CD4-positive, alpha-beta T cell treated with Interleukin-1 beta for 1 hour (primary cell): ENCODE measurements at regions not wholly inside any gene's neighbourhood (a gene's known extent, or its start where the extent isn't known, plus 50 kb on each side); places are given as distances from the start of the nearest gene placed in this dataset.

ENCODE experiments used
- DNase-seq, 2 donors: peaks; one replicate each; pipeline ENCODE4 v3.0.0-alpha.2; 2020 to 2022

GRCh38 chr10:121041499-121041898 is 190.3 kb downstream of the WDR11 start:
- no peak for DNase-seq

DNA sequence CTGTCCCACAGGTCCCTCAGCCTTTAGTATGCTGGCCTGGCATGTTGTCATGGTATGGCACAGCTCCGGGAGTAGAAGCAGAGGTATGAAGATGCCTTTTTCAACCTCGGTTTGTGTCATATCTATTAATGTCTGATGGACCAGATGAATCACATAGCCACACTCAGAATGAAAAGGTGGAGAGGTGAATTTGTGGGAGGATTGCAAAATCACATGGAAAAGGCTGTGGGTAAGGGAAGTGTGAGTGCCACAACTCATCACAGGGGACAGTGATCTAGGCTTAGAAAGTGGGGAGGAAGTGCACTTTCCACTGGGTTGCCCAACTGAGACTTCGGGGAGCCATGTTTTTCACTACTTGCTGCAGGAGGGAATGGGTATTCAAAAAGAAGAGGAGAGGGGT is 190.7 kb downstream of the WDR11 start:
- no peak for DNase-seq

DNA sequence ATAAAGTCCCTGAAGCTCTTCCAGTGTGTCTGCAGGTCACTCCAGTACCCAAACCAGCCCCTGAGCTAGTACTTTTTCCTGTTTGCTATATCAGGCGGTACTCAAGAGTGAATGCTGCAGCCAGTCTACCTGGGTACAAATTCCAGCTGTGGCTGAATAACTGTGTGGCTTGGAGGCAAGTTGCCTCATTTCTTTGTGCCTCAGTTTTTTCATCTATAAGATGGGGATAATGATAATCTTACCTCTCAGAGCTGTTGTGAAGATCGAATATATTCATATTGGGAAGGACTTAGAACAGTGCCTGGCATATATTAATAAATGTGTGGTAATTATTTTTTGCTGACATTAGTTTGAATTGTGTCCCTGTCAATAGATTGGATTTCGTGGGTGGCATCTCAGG is 191.2 kb downstream of the WDR11 start:
- no peak for DNase-seq

DNA sequence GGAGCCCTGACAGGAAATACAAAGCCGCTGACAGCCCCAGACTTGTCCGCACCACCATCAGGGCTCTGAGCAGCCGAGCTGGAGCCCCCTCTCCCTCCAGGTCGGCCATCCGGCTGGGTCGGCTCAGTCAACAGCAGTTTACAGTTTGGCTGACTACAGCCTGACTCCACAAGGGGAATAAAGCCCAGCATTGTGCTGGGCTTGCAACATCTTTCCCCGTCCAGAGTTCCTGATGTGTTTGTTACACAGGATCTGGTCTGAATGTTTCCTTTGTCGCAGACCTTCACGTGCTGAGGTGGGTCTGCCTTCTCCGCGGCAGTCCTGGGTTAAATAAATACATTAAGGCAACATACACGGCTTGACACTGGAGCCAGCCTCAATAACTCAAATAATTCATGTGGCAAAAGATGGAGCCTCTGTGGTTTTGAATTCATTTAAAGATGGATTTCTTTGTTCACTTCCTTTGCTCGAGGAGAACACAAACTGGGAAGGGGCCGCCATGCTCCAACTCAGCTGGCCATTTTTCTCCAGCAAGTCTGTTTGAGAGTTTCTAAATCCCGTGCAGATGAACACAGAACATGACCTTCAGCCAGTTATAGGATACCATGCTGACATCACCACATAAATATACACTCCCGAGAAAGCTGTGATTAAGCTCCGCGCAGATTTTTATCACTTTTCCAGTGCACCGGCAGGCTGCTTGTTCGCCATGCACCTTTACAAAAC is 192.1 kb downstream of the WDR11 start:
- no peak for DNase-seq

DNA sequence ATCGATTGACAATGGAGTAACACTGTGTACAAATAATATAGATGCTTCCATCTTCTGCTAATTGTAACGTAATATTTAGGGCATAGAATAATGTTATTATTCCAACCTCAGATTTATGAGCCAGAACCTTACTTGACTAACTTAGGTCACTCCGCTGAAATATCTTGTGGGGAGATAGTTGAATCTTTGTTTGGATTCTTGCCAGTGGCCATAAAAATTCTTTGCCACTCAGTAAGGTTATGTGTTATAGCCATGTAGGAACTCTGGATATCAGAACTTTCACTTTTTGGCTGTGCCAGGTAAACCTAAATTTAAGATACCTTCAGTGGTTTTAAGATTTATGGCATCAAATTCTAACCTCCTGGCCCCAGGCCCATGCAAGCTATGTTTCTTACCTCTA is 197.6 kb downstream of the WDR11 start:
- no peak for DNase-seq

DNA sequence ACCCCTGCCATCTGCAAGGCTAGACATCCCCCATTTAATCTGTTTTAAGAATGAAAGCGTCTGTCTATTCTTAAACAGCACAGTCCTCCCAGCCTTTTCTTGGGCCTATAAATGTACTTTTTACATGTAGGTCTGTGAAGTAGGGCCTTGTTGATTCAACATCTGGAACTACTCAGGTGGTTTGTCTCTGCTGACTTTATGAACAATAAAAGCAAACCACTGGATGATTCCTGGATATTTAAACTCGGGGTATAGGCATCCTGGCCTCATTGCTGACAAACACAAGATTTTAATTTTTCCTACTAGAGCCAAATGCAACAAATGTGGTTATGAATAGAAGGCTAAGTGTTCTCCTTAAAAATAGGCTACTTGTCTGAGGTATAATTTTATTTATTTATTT is 198.3 kb downstream of the WDR11 start:
- no peak for DNase-seq

GRCh38 chr10:121049923-121050322 is 198.8 kb downstream of the WDR11 start:
- no peak for DNase-seq

DNA sequence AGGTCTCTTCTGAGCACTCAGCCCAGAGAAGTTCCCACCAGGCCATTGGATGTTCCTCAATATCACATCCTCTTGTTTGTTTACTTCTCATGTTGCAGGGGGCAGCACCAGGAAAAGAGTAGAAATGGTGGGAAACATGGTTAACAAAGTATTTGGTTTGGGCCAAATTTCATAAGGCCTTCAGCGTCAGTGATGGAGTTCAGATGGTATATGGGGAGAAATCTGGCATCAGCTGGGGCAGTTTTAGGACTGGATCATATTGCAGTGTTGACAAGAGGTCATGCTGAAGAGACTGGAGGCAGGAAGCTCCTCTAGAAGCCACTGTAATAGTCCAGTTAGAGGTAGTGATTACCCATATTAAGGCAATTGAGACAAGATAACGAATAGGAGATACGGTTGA is 200.0 kb downstream of the WDR11 start:
- DNase-seq: no peak

DNA sequence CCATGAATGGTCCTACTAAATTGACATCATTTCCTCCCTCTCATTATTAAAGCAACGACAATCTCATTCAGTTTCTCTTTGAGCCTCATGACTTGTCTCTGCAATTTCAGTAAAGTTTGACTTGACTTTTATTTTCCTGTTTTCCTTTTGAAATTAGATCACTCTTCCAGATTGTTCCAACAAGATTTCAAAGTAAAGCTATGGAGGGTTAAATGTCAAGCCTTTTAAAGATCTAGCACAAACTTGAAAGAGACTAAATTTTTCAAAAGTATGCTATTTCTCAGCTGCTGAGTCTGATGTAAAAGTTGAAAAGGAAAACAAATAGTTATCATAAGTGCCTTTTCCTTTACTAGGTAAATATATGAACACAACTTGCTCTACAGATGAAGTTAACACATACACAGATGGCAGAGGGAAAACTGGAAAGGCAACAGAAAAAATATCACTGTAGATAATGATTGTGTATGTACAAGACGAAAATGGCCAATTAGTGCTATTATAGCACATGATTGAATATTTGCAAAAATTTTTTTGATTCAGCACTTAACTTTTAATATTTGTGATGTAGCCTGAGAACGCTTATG is 200.6 kb downstream of the WDR11 start:
- DNase-seq: no peak

DNA sequence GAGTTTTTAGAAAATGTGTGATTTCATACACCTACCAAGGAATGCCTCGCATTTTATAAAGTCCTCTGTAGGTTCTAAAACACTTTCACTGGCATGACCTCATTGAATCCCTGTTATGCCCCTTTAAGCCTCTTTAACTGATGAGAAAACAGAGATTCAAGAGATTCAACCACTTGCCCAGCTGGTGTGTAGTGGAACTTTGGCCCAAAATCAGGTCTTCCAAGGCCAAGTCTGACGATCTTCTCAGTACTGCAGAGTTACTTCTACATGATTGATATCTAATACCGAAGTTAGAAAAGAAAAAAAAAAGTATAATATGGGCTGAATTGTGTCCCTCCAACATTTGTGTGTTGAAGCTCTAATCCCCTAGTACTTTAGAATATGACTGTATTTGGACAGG is 202.0 kb downstream of the WDR11 start:
- no peak for DNase-seq

GRCh38 chr10:121054874-121055273 is 203.7 kb downstream of the WDR11 start:
- DNase-seq: no peak

DNA sequence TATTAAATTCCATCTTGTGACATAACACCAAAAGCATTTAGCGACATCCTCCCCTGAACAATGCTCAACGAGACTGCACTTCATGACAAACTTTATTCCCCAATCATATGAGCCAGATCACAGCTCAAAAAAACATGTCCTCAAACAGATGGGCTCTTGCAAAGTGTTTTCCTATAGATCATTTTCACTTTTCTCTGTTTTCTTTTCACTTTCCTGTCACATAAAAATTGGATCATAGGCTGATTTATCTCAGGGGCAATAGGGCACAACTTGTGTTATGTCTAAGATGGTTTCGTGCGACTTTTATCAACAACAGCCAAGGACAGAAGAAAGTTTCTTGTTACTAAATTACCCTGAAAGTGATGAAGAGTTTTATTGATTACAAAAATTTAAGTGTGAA is 206.1 kb downstream of the WDR11 start:
- DNase-seq: no peak

DNA sequence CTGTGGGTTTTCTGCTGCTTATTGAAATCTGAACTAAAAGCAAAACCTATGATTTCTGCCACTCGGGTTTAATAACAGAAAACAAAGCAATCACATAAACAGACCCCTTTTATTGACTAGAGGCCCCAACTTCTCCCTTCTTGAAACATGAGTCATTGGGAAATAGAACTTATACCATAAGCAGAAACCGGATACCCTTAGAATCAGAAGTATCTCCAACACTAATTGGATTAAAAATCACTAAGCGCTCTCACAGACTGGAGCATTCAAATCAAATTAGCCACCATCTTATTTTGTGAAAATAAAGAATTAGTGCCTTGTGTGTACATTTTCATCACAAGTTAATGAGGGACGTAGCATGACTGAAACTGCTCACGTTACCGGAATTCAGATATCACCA is 206.9 kb downstream of the WDR11 start:
- no peak for DNase-seq

DNA sequence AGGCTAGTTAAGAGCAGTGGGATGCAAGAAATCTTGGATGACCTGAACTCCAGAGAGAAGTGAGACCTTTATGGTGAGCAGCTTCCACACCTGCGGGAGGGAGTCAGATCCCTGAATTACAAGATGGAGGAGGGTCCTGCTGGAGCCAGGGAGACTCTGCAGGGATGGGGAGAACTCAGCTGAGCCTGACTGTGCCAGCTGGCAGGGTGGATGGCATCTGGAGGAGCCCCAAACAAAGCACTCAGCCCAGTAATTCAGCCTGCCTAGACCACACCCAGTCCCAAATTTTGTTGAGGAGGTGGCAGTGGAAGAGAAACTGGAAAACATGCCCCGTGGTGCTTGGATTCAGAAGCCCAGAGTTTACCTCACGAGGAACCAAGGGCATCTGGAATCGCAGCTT is 208.2 kb downstream of the WDR11 start:
- no peak for DNase-seq

DNA sequence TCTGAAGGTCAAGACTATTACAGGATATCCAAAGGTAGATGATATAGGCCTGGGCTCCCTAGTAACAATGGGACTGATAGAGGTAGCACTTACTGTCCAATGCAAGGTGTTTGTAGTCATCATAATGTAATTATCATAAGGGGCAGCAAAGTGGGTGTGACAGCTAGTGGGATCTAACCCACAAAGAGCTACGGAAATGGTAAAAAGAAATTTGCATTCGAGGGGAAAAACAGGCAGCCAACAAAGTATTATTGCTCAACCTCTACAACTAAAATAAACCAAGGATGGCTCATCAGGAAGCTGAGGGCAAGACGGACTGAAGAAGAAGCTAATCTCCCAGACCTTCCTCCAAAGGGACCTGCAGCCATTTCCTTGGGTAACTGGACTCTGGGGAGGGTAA is 211.0 kb downstream of the WDR11 start:
- DNase-seq: no peak

- DNase-seq: no peak
These were observed 212.6 kb downstream of the WDR11 start for GRCh38 chr10:121063744-121064143.

GRCh38 chr10:121064491-121064890 is 213.3 kb downstream of the WDR11 start:
- no peak for DNase-seq

DNA sequence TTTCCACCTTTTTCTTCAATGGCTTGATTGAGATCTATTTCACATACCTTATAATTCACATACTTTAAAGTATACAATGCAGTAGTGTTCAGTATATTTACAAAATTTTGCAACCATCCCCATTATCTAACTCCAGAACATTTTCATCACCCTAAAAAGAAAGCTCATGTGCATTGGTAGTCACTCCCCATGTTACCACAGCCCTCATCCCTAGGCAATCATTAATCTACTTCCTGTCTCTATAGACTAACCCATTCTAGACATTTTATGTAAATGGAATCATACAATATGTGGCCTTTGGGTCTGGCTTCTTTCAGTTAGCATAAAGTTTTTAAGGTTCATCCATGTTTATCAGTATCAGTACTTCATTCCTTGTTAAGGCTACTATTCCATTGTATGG is 214.2 kb downstream of the WDR11 start:
- DNase-seq: no peak

DNA sequence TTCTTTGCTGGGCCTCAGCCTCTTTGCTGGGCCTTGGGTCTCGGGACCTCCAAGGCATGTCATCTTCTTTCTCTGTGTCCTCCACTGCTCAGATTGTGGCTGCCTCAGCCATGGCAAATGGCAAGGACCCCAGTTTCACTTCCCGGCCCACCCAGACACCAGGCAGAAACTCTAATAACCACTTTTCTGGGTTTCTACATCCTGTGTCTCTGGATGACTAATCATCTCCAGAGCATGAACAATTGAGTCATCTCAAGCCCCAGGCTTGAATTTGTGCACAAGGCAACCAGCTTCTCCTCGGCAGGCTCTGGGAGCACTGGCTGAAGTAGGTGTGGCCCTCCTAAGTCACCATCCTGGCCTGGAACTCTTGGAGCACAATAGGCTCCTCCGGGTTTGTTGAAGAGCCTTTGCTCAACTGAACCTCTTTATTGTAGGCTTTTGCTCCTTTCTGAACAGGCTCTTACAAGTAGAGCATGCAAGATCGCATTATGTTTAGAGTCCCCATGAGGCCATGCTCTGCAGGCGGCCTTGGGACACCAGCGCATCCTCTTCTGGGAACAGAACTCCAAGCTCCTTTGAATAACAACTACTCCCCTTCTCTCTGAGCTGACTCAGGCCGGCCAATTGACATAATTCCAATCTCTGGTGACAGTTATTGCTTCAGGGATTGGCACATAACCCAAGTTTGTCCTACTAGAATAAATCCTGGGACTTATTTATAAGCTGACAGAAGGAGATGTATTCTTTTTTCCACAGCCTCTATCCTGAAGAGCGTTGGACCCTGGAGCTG is 218.1 kb downstream of the WDR11 start:
- no peak for DNase-seq

DNA sequence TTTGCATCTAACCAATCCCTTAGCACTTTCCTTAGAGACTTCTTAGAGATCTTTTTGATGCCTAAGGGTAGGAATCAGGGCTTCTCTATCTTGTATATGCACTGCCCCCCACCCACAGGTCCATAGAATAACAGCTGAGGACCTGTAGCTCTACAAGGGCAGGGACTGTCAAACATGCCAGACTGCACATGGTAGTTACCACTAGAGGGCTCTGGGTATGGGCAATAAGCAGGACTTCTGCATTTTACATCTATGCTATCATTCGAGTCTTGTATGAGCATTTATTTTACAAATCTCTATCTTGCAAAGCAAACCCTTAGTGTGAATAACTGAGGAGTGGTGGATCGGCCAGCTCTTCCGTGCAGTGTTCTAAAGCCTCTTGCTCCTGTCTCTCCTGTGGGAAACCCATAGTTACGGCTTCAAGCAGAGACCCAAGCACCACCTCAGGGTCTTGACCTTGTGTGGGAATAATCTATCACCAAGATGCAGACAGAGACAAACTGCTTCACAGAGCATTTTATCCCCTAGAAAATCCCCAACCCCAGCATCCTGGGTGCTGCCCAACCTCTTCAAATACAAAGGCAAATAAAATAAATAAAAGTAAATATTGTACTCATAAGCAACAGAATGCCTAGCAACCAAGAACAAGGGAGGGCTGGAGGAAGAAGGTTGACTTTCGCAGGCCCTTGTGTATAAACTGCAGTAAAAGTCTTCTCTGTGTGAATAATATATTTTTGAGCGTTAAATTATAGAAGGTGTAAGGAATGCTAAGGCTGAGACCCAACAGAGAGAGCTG is 219.3 kb downstream of the WDR11 start:
- no peak for DNase-seq

- DNase-seq: no peak
These were observed 220.7 kb downstream of the WDR11 start for GRCh38 chr10:121071901-121072300.

DNA sequence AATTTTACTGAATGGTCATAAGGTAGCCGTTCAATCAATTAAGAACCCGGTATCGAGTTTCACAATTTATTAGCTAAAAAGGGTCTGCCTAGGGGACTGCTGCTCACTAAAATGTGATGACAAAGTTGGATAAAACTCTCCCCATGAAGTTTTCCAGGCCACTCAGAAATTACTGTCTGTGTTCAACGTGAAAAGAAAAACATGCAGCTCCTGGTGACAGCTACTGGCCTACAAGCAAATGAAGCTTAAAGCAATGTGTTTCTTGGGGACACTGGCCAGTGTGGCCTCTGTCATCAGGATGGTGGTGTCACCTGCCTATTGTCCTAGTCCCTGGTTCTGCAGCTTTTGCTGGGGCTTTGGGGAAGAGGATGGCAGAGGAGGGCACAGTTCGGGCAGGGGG is 222.6 kb downstream of the WDR11 start:
- no peak for DNase-seq
